Adrenal gland (tissue), 5 donors: ENCODE measurements at regions not wholly inside any gene's neighbourhood (a gene's known extent, or its start where the extent isn't known, plus 50 kb on each side); places are given as distances from the start of the nearest gene placed in this dataset.

ENCODE experiments used
- POLR2A ChIP-seq, 2 donors: fragments of 450-650 bp; IDR thresholded peaks; one replicate each; pipeline ENCODE4 v1.6.1; 2017; ENCODE audit warnings: antibody characterized with exemption in 2 of 2, mild to moderate bottlenecking in 2 of 2, moderate library complexity in 1 of 2
- TF ChIP-seq, protein P1 (sequence below), 6 experiments: fragments of 450-650 bp in 4 of 6; fragments of 200-600 bp in 2 of 6; sonication (generic) in 1 of 6; IDR thresholded peaks; 1 replicate in 5 of 6; 2 replicates in 1 of 6; pipeline versions ENCODE4 v1.5.1 to v1.8.0; 2016 to 2021; ENCODE audit warnings: antibody characterized with exemption in 6 of 6, mild to moderate bottlenecking in 2 of 6, moderate library complexity in 1 of 6
- donor health status: DM: no; HTN: no; CAD: no.

GRCh38 chr7:17696422-17696821 lies 243.9 kb downstream of the SNX13 start:
- no peak for TF ChIP-seq POLR2A (IDR thresholded peaks at IDR 0.05)
- TF ChIP-seq, protein P1, sequence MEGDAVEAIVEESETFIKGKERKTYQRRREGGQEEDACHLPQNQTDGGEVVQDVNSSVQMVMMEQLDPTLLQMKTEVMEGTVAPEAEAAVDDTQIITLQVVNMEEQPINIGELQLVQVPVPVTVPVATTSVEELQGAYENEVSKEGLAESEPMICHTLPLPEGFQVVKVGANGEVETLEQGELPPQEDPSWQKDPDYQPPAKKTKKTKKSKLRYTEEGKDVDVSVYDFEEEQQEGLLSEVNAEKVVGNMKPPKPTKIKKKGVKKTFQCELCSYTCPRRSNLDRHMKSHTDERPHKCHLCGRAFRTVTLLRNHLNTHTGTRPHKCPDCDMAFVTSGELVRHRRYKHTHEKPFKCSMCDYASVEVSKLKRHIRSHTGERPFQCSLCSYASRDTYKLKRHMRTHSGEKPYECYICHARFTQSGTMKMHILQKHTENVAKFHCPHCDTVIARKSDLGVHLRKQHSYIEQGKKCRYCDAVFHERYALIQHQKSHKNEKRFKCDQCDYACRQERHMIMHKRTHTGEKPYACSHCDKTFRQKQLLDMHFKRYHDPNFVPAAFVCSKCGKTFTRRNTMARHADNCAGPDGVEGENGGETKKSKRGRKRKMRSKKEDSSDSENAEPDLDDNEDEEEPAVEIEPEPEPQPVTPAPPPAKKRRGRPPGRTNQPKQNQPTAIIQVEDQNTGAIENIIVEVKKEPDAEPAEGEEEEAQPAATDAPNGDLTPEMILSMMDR (IDR thresholded peaks at IDR 0.05): no peak
